Activated naive CD8-positive, alpha-beta T cell treated with anti-CD3 and anti-CD28 coated beads, Interleukin-2, amount 50 U/mL, for 16 hours (primary cell): ENCODE measurements at regions not wholly inside any gene's neighbourhood (a gene's known extent, or its start where the extent isn't known, plus 50 kb on each side); places are given as distances from the start of the nearest gene placed in this dataset.

Experiments
- DNase-seq: peaks from one replicate; pipeline ENCODE4 v3.0.0-alpha.2; 2020; ENCODE audit warnings: low read depth, low spot score

DNA sequence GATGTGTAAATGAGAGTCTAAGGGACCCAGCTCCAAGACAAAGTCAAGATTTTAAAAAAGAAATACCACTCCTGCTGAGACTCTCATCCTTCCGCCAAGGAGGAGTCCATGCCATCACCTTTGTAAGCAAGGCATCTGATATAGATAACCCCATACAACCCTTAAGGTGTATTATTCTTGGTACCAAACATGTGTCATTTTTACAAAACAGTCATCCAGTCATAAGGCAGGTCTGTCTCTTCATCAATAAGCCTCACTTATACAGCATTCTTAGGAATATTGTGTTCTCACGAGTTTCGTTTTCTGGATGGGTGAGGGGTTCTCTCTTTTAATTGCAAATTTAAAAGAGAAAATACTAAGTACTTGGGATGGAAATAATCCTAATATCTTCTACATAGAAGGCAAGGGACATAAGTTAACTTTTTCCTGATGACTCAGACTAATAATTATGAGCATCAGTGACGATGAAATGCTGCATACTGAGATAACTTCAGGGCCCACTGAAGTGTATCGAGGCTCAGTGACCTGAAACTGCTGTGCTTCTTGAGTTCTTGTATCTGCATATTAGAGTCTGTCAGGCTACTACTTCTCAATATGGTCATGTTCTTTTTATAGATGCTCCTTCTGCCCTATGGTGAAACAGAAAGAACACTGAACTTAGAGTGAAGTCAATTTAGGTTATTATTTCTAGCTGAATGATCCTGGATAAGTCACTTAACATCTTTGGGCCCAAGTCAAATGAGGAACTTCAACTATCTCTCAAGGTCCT lies 166.6 kb downstream of the KLF12 start:
- DNase-seq, result no peak

DNA sequence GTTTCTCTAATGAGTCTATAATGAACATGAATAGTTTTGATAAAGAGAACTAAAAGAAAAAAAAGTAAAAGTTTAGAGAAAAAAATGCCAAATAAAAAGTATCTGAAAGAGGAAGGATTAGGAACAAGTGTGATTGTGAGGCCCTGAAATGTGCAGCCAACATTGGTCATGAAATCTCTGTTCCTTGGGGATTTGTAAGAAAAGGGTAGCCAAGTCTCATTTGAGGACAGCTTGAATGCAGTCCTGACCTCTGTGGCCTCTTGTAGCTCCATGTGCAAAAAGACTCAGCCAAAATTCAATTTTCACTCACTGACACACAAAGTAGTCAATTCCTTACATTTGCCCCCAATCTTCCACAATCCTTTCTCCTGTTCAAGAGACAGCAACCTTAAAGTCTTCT lies 167.9 kb downstream of the KLF12 start:
- no peak for DNase-seq

DNA sequence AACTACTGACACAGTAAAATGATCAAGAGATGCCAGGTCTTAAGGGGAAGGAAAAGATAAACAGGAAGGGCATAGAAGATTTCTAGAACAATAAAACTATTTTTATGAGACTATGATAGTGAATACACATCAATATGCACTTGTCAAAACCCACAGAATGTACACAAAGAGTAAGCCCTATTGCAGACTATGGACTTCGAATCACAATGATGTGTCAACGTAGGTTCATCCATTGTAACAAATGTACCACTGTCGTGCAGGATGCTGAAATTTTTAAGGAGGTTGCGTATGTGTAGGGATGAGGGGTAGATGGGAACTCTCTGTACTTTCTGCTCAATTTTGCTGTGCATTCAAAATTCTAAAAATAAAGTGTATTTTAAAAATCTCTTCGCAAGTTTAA lies 171.9 kb downstream of the KLF12 start:
- DNase-seq, result no peak

DNA sequence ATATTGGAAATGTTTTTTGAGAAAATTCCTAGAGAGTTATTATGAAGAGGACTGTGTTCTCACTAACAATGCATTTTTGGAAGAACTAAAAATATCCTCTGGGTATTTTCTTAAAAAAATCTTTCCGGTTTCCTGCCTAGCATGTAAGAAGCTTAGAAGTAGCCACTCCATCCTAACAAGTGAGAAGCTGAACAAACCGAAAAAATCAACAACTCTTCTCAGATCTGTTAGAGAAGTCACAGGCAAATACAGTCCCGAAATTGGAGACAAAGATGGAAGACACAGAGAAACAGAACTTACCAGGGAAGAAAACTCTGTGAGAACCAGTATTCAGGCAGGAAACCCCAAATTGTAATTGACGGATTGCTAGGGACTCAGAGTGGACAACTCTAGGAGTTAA lies 173.0 kb downstream of the KLF12 start:
- DNase-seq, result no peak

DNA sequence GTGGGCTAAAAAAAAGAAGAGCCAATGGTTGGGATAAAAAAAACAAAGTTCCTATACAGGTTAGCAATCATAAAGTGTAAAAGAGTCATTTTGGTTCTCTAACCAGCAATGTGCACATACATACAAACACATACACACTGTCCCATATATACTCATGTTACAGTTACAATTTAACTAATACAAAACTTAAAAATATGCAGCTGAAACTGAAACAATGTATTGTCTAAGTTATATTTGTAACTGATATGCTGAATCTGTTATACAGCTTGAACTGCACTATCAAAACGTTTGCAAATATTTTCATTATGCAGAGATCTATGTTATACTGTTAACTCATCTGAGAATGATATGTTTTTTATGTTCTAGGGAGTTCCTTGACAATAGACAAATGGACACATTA lies 173.7 kb downstream of the KLF12 start:
- DNase-seq, result no peak

DNA sequence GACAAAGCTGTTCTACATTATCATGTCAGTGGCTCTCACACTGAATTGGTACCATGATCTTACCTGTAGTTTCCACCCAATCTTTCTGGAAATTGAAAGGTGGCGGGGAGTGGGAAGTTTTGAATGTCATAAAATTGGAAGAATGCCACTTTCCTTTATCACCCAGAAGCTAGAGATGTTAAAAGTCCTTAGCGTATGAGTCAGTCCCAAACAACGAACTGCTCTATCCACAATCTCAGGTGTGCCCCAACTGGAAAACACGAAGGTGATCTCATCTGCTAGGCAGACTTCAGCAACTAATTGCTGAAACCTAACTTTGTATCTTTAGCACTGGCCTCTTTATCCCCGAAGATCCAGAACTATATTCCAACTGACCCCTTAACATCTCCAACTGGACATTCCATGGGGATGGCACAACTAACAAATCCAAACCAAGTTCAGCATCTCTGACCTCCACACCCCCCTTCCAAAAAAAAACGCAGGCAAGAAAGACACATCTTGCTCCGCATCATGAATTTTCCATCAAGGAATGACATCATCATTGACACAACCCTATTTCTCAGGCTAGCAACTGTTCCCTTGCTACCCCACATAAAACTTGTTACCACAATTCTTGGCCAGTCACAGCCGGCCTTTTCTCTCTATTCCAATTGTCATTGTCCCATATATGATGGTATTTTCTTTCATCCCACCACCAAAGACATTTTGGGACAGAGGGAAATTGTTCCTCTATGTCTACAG lies 175.4 kb downstream of the KLF12 start:
- no peak for DNase-seq

DNA sequence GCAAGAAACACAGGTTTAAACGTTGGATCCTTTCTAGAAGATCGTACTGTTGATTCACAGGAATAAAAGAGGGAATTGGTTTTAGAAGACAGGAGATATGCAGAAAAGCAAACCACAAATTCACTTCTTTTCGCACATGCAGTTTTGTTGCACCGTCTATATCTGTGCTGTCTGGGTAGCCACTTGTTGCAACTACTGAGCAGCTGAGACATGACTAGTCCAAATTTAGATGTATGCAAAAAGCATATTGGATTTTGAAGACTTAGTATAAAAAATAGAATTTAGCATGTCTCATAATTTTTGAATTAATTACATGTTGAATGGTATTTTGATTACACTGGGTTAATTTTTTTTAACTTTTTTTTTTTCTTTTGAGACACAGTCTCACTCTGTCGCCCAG lies 176.3 kb downstream of the KLF12 start:
- DNase-seq, result no peak

DNA sequence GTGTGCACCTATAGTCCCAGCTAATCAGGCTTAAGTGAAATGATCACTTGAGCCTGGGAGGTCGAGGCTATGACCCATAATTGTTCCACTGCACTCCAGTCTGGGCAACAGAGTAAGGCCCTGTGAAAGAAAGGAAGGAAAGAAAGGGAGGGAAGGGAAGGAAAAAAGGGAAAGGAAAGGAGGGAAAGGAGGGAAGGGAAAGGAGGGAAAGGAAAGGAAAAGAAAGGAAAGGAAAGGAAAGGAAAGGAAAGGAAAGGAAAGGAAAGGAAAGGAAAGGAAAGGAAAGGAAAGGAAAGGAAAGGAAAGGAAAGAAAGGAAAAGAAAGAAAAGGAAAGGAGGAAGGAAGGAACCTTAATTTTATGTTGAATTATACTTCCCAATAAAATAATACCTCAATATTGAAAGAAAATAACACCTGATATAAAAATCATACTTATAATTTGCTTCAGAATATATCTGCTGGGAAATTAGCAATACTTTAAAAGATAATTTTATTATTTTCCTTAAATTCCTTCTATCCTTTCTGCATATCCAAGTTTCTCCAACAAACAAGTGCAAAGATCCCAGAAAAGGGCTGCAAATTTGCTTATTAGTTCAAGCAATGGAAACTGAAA lies 177.3 kb downstream of the KLF12 start:
- DNase-seq, result no peak

DNA sequence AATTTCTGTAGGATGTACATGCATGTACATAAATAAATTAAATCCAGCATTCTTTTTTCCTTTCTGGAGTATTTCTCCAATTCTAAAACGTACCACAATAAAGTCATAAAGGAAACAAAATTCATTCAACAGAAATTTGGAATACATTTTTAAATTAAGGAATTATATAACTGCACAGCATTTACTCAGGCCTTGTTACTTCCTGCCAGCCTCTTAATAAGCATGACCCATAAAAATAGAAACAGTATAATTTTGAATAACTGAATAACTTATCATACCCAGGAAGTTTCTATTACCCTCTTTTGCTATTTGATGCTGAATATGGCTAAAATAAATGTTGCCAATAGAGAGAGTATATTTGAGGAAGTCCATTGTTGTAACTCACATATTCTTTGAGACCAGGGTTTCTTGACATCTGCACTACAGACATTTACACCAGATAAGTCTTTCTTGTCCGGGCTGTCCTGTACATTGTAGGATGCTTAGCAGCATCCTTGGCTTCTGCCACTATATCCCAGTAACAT lies 178.2 kb downstream of the KLF12 start:
- no peak for DNase-seq

DNA sequence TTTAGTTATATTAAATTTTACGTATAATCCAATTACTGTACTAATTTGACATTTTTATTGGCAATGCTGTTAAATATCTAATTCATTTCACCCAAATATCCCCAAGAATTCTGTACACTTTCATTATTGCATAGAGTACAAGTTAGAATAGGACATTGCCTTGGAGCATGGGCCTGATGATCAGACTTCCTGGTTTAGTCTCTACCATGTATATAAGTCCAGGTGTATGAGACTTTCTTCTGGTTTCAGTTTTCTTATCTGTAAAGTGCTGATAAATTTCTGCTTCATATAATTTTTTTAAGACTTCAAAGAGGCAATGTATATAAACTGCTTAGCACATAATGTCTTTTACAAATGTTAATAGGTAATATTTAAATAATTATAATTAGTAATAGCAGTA lies 179.4 kb downstream of the KLF12 start:
- DNase-seq, result no peak

DNA sequence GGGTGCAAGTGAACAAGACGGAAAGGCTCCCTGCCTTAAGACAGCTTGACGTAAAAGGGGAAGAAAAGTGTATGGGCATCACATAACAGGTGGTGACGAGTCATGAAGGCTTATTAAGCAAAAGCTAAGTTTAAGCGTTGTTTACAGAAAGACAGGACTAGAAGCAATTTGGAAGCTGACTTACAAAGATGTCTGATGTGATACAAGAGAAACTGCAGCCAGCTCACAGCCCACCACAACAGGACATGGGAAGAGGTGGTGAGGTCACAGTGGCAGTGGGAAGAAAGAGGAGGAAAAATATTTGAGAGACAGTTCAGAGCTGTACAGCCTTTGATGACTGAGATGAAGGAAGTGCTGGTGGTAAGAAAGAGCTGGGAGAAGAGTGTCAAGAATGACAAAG lies 181.6 kb downstream of the KLF12 start:
- DNase-seq, result no peak

DNA sequence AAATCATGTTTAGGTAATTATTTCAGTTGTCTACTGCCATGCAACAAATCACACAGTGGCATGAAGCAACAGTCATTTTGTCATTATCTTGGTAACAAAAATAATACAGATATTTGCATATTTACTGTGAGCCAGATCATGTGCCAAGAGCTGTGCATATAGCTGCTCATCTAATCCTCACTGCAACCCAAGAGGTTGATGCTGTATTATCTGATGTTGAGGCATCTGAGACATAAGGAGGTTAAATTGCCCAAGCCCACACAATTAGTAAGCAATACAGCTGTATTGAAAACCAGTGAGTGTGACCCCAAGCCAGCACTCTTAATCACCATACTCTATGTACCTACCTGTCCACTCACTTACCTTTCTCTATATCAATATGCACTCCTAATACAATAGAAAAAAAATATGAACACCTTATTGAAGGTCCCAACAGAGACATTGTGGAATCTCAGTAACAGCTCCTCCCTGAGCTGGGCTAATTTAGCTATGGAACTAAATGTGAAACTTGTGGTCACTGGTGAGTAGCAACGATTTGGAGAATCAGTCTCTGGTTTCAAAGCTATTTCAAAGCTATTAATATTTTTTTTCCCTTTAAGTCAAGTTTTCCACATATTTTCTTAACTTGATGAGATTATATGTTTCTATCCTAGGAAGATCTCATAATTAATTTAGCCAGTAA lies 185.2 kb downstream of the KLF12 start:
- DNase-seq, result no peak

DNA sequence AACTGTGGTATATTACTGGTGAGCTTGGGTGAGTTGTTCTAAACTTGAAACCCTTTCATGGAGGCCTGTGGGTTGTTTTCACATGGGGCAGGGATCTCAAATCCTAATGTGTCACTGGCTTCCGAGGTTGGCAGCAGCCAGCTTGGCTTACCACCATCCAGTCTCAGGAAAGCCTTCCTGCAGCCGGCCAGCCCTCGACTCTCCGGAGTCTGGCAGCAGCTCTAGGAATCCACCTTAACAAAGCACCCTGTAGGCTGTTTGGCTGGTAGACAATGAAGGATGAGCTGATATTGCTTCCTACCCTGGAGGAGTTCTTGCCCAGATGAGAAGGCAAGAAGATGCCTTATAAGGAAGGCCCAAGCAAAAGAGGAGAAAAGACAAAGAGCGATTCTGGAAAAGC lies 188.3 kb downstream of the KLF12 start:
- DNase-seq, result no peak

DNA sequence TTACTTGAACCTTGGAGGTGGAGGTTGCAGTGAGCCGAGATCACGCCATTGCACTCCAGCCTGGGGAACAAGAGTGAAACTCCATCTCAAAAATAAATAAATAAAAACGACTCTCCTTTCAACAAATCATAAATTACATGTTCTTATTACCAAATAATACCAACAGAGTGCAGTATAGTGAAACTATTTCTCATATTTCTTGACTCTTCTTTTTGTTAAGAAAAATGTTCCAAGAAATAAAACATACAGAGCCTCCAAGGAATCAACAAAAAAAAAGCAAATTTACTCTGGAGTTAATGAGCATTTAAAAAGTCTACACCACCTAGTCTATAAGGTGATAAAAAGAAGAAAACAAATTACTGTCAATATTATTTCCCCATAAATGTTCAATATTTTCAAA lies 188.8 kb downstream of the KLF12 start:
- no peak for DNase-seq

DNA sequence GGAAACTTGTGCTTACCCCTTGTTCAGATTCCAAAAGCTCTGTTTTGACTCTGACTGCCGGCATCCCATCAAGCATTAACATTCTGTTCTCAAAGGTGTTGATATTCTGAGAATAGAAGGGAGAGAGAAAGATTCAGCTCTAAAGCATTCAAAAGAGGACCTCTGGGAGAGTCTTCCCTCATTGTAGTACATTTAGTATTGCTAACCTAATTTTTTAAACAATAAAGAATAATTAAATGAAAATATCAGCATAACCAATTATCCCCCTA lies 190.3 kb downstream of the KLF12 start:
- no peak for DNase-seq

DNA sequence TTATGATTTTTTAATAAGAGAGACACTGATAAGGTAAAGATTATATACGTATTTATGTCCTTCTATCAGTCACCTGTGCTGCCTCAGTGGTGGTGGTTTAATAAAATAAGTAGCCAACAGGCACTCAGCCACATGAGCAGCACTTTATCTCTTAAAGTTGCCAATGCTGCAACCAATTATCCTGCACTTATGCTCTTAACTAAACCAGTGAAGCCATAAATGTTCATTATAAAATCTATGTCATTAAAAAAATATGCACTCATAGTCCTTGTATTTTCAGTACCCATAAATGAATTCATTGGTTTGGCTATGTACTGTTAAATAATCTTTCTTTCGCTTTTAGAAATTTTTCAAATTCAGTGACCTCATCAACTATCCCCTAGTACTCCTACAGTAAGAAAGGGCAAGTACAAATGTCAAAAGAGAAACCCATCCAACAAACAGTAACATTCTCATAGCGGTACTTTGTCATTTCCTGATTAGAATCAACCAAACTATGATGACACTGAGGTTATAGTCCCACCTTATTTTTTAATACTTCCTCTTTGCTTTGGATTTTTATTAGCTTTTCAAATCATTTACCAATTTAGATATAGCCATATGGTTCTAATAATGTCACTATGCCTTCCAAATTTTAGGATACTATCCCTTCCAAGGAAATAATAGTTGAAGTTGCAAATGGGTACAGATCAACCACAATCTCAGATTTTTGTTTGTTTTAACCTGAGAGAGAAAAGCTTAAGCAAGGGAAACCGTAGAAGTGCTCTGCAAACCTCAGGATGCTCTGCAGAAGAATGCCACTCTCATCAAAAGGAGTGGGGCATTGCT lies 190.9 kb downstream of the KLF12 start:
- DNase-seq, result no peak

DNA sequence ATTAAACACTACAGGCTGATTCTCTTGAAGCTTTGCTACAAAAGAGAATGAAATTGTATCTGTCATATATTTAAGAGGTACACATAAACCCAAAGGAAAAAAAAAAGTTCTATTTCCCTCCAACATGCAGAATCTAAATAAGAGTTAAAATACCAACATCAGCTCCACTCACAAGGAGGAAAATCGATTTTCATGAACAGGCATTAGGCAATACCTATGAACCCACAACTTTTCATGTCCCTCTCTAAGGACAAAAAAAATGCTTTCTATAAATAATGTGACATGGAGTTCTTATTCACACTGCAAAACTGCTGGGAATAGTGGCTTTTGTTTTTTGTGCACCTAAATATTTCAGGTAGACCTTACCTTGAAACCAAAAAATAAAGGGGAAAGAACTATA lies 192.5 kb downstream of the KLF12 start:
- DNase-seq, result no peak

DNA sequence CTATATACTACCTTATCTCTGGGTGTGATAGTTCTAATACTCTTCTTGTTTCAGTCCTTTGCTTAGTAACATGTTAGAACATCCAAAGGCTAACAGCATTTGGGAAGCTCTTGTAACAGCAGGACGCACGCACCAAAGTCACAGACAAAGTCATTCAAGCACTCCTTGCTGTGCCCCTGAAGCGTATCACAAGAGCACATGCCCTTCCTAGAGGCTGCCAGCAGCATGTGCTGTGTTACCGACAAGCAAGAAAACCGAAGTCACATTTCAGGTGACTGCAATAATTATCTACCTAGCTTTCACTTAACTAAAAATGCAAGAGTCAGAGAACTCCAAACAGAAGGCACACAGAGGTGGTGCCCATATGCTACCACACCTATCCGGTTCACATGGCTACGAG lies 194.1 kb downstream of the KLF12 start:
- no peak for DNase-seq

DNA sequence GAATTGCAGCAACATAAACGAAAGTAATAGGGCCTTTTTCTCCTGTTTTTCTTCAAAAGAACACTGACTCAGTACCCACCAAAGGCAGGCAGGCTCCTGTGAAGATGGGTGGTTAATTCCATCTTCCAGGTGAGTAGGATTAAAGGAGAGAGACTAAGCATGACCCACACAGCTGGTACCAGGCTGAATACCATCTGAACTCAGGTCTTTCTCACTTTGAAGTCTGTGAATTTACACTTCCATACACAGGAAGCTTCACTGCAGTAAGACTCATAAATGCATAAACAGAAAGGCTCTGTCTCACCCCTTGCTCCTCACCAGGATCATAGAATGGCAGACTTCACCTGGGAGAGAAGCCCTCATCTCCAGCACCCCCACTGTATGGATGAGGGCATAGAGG lies 194.6 kb downstream of the KLF12 start:
- no peak for DNase-seq

DNA sequence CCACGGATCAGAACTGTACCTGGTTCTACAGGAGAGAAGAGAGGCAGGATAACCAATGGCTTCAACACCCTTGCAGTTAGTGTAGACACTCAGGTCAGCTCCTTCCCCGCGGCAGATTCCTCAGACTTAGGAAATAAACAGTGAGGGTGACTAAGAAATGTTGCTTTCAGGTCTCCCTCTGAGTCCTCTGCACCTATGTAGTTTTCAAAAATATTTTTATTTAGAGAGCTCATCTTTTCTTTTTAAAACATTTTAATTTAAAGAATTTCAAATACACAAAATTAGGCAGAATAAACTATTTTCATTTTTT lies 195.2 kb downstream of the KLF12 start:
- no peak for DNase-seq

DNA sequence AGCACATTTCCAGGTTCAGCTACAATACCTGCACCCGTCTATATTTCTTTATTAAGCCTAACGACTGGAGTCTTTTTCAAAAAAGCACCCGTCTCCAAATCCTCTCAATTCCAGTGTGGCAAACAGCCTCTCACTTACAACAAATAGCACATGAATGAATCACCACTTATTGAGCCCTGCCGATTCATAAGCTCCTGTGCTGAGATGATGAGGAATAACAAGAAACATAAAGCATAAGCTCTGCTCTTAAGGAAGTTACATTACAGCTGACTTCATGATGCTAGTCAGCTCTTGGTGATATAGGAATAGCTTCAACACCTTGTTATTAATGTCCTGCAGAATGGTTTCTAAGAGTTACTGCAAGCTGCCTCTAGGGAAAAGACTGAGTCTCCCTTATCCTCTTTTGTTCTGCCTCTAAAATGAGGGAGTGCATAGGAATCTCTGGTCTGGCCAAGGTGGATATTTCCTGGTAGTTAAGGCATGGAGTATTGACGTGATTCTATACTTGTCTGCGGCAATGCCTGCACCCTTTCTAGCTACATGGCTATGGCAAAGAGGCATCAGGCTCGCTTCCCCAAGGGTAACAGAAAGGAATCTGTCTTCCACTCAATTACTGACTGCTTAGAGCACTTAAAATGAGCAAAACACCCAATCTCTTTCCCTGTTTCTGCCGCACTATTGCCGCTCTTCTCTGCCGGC lies 195.7 kb downstream of the KLF12 start:
- DNase-seq, result no peak
